Gastroesophageal sphincter (tissue), 4 donors: ENCODE measurements at regions not wholly inside any gene's neighbourhood (a gene's known extent, or its start where the extent isn't known, plus 50 kb on each side); places are given as distances from the start of the nearest gene placed in this dataset.
A peak's percentile ranks its signal among the peaks of the same experiment; 100 is the strongest.
"Not testable (repeated sequence)": the region's sequence is repeated elsewhere in the genome, so short reads cannot be mapped to it uniquely, and the experiment has no call there.

Source experiments
- ATAC-seq: fragments of 150-250 bp; one replicate; pipeline ENCODE4 v1.9.1; 2016; ENCODE audit warnings: mild to moderate bottlenecking, moderate library complexity
- H3K27ac ChIP-seq, 4 donors: fragments of 200-600 bp; sonication (generic) in 3 of 4; 1 replicate in 3 of 4; 2 replicates in 1 of 4; pipeline ENCODE4 v1.5.1; 2016 to 2019
- H3K27me3 ChIP-seq: fragments of 200-600 bp; sonication (generic); one replicate; pipeline ENCODE4 v1.5.1; 2019
- H3K36me3 ChIP-seq, 2 donors: fragments of 200-600 bp; sonication (generic); one replicate each; pipeline ENCODE4 v1.5.1; 2019; ENCODE audit warnings: control low read depth in 1 of 2
- H3K4me1 ChIP-seq, 3 donors: fragments of 200-600 bp; sonication (generic); 1 replicate in 2 of 3; 2 replicates in 1 of 3; pipeline ENCODE4 v1.5.1; 2016 to 2019; ENCODE audit warnings: control low read depth in 2 of 3
- H3K4me3 ChIP-seq, 2 donors: fragments of 200-600 bp; sonication (generic); one replicate each; pipeline ENCODE4 v1.5.1; 2019; ENCODE audit warnings: mild to moderate bottlenecking in 1 of 2, moderate library complexity in 1 of 2
- H3K9me3 ChIP-seq, 3 donors: fragments of 200-600 bp; sonication (generic); one replicate each; pipeline ENCODE4 v1.5.1; 2017 to 2019; ENCODE audit warnings: control low read depth in 2 of 3
- CTCF ChIP-seq, 4 experiments: fragments of 200-600 bp in 2 of 4; fragments of 450-650 bp in 2 of 4; sonication (generic) in 1 of 4; IDR thresholded peaks; one replicate each; pipeline ENCODE4 v1.5.1; 2017 to 2019; ENCODE audit warnings: antibody characterized with exemption in 4 of 4, mild to moderate bottlenecking in 2 of 4, moderate library complexity in 2 of 4
- EP300 ChIP-seq: sonication (generic); formaldehyde crosslinking; IDR thresholded peaks from one replicate; pipeline ENCODE4 v1.6.1; 2017; ENCODE audit warnings: antibody characterized with exemption, mild to moderate bottlenecking
- POLR2A ChIP-seq, 2 donors: fragments of 450-650 bp; IDR thresholded peaks; one replicate each; pipeline ENCODE4 v1.6.1; 2017; ENCODE audit warnings: antibody characterized with exemption in 2 of 2, mild to moderate bottlenecking in 2 of 2, moderate library complexity in 1 of 2
- POLR2AphosphoS5 ChIP-seq: sonication (generic); formaldehyde crosslinking; IDR thresholded peaks from one replicate; pipeline ENCODE4 v1.6.1; 2017; ENCODE audit warnings: antibody characterized with exemption
- WGBS, 2 donors: methylation state at CpG; one replicate each; pipeline ENCODE4 v1.1.5; 2018; ENCODE audit warnings: low coverage in 1 of 2; 5-methylcytosine and 5-hydroxymethylcytosine counted together

- Histone ChIP-seq H3K4me1 (peaks cover 0 to under 1% (median 0%) of the 10 kb centered on the region in 3 donors), H3K27me3 (no peaks in the 10 kb centered on the region), H3K4me3 (no peak overlapping the region), H3K9me3 (no peaks in the 10 kb centered on the region), H3K27ac (no peak overlapping the region), H3K36me3 (no peaks in the 10 kb centered on the region)
- TF ChIP-seq POLR2A (IDR thresholded peaks at IDR 0.05), result no peak
- TF ChIP-seq EP300, result no peak
- 87% methylated on average over 3 of the region's 3 CpGs; no CpG with 5 or more reads in 1 of the 2 donors for WGBS, 2 donors
- ATAC-seq, result no peak
Measured at GRCh38 chr6:12485837-12486236, 195.7 kb downstream of the EDN1 start.

- no peak for ATAC-seq
- Histone ChIP-seq H3K4me1 (peaks cover 0 to 5% (median 0%) of the 10 kb centered on the region in 3 donors), H3K9me3 (no peaks in the 10 kb centered on the region), H3K27me3 (no peaks in the 10 kb centered on the region), H3K27ac (no peak overlapping the region), H3K4me3 (no peak overlapping the region), H3K36me3 (no peaks in the 10 kb centered on the region)
- TF ChIP-seq POLR2A (IDR thresholded peaks at IDR 0.05), result no peak
- no peak for TF ChIP-seq CTCF (IDR thresholded peaks at IDR 0.05)
- no peak for TF ChIP-seq EP300
- TF ChIP-seq POLR2AphosphoS5, result no peak
- 41 to 82% methylated on average over 2 of the region's 2 CpGs for WGBS, 2 donors
Measured at GRCh38 chr6:12490351-12490903, 200.3 kb downstream of the EDN1 start.

- ATAC-seq, result peak; percentile 61
- Histone ChIP-seq H3K36me3 (no peaks in the 10 kb centered on the region), H3K27ac (no peak overlapping the region), H3K4me1 (peaks cover 0 to 5% (median 0%) of the 10 kb centered on the region in 3 donors), H3K4me3 (no peak overlapping the region), H3K27me3 (no peaks in the 10 kb centered on the region), H3K9me3 (no peaks in the 10 kb centered on the region)
- WGBS, 2 donors, result 10 to 49% methylated on average over 2 of the region's 2 CpGs
- TF ChIP-seq POLR2AphosphoS5, result peak; percentile 8
- TF ChIP-seq POLR2A (IDR thresholded peaks at IDR 0.05), result no peak
- TF ChIP-seq CTCF (IDR thresholded peaks at IDR 0.05), result no peak
Measured at GRCh38 chr6:12490904-12491571, 200.9 kb downstream of the EDN1 start.

- not testable (repeated sequence) for H3K9me3 ChIP-seq, H3K27ac ChIP-seq, ATAC-seq, H3K36me3 ChIP-seq, H3K27me3 ChIP-seq, H3K4me1 ChIP-seq, H3K4me3 ChIP-seq
- 90 to 96% methylated on average over 2 to 4 of the region's 4 CpGs for whole genome bisulfite sequencing, 2 donors
Measured at GRCh38 chr6:12492929-12493328, 202.8 kb downstream of the EDN1 start.

GRCh38 chr6:12493446-12493845 is 203.3 kb downstream of the EDN1 start:
- Histone ChIP-seq H3K4me1 (peaks cover 0 to 5% (median 0%) of the 10 kb centered on the region in 3 donors), H3K27me3 (no peaks in the 10 kb centered on the region), H3K27ac (no peak overlapping the region), H3K9me3 (no peaks in the 10 kb centered on the region), H3K4me3 (no peak overlapping the region), H3K36me3 (no peaks in the 10 kb centered on the region)
- 80 to 96% methylated on average over 2 to 4 of the region's 4 CpGs for WGBS, 2 donors
- ATAC-seq, result no peak
- TF ChIP-seq POLR2AphosphoS5 (no peak), POLR2A (IDR thresholded peaks at IDR 0.05) (no peak), CTCF (IDR thresholded peaks at IDR 0.05) (no peak), EP300 (no peak)

- Histone ChIP-seq H3K4me1 (peaks cover 0 to 5% (median 0%) of the 10 kb centered on the region in 3 donors), H3K9me3 (no peaks in the 10 kb centered on the region), H3K27me3 (no peaks in the 10 kb centered on the region), H3K27ac (no peak overlapping the region), H3K4me3 (no peak overlapping the region), H3K36me3 (no peaks in the 10 kb centered on the region)
- TF ChIP-seq POLR2AphosphoS5 (no peak), CTCF (IDR thresholded peaks at IDR 0.05) (no peak), EP300 (no peak), POLR2A (IDR thresholded peaks at IDR 0.05) (no peak)
- ATAC-seq, result no peak
- WGBS, 2 donors, result 90% methylated on average over 2 to 4 of the region's 7 CpGs
Measured at GRCh38 chr6:12494161-12494560, 204.0 kb downstream of the EDN1 start.
